GM19239 (cell line): ENCODE measurements at regions not wholly inside any gene's neighbourhood (a gene's known extent, or its start where the extent isn't known, plus 50 kb on each side); places are given as distances from the start of the nearest gene placed in this dataset.

ENCODE experiments used
- DNase-seq: peaks from one replicate; pipeline ENCODE4 v3.0.0; 2011; ENCODE audit warnings: low spot score; ENCODE audit not compliant: insufficient read length
- FAIRE-seq: peaks from 2 replicates; lab custom pipeline; 2011; peaks lifted over from hg19 to GRCh38; lab: Jason Lieb, UNC

DNA sequence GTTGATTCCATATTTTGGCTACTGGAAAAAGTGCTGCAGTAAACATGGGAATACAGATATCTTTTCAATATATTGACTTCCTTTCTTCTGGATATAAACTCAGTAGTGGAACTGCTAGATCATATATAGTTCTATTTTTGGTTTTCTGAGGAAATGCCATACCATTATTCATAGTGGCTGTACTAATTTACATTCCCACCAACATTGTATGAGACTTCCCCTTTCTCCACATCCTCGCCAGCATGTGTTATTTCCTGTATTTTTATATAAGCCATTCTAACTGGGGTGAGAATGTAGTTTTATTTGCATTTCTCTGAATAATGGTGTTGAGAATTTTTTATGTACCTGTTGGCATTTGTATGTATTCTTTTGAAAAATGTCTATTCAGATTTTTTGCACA is 385.2 kb downstream of the NUF2 start:
- FAIRE-seq (no peak), DNase-seq (no peak)

DNA sequence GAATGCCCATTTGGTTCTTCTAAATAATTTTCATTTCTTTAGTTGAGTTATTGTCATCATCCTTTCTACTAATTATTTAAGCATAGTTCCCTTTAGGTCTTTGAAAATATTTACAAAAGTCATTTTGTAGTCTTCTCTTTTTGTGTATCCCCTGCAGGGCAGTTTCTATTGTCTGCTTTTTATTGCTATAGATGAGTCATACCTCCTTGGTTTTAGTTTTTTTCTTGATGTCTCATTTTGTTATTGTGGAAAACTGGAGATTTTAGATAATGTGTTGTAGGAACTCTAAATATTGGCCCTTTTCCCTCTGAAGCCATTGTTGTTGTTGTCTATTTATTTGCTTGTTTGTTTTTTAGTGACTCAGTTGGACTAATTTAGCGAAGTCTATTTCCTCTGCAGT is 387.9 kb downstream of the NUF2 start:
- FAIRE-seq (no peak), DNase-seq (no peak)

DNA sequence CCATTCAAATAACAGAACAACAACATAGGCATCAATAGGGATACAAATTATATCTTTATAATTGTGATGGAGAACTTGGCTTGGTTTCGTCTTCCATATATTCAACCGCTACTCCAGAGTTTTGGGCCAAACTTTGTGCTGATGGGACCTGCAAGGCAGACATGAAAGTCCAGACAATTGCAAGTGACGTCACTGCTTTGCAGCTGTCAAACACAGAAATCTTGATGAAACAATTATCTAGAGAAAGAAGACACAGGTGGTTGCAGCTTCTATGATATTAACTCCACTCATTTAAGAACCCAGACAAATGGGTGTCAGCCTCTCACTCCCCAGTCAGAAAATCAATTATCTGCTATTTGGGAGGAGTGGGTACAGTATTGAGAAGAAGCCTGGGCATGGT is 390.6 kb downstream of the NUF2 start:
- DNase-seq (no peak), FAIRE-seq (no peak)

DNA sequence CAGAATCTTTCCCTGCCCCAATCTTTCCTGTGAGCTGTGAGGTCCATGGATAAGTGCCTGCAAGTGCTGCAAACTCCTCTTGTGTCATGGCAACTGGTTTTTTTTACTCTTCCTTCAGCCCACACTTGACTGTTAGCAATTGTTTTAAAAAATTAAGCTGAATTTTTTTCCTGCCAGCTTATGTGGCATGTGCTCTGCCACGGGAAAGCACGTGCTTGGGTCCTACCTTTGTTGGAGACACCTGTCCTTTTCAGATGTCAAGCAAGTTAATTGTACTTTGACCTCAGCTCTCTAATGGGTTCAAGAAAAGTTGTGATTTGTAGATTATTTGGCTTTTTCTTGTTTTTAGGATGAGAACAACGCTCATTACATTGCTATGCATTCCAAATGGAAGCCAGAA is 398.5 kb downstream of the NUF2 start:
- DNase-seq, result no peak
- no peak for FAIRE-seq

DNA sequence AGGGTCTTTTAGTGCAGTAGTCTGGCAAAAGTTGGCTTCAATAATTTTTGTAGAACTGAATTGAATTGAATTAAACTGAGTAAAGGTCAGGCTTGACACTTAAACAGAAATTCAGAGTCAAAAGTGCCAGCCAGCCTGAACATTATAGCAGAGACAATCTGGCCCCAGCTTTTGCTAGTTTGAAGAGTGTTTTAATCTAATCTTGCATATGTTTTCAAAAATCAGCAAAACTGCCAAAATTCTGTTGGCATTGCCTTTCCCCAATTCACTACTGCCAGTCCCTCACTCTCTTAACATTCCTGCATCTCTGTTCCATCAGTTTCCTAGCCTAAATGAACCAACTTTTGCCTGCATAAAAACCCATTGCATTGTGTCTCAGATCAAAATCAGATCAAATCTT is 403.8 kb downstream of the NUF2 start:
- DNase-seq (no peak), FAIRE-seq (no peak)

DNA sequence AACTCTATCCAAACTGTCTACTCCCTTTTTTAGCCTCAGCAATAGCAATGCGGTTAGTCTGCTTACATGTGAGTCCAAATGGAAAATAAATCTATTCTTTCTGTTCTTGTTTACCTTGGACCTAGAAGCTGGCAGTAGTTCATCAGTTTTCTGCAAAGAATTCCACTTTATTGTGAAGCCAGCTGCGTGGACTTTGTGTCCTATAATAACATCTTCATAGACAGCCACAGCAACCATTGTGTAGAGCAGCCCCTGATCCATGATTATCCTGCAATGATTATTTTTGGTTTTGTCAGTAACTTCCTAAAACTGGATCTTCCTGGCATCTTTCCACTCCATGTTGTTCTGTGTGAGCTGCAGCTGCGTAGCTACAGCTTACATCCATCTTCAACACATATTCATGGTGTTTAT is 408.7 kb downstream of the NUF2 start:
- FAIRE-seq (no peak), DNase-seq (no peak)

DNA sequence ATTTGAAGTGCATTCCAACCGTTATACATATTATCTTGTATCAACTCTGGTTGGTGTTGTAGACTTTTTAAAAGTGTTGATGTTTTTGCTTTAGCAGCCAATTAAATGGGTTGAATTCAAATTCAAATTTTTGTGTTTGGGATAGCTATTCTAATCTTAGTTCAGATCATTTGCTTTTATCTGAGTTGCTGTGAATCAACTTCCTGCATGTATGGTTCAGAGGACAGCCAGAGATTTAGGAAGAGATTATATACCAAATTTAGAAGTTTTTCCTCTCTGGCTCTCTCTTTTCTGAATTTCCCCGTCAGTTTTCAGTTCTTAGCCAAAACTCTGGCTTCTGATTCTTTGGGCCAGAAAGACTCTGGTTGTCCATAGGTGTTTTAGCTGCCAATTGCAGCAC is 415.5 kb downstream of the NUF2 start:
- DNase-seq (no peak), FAIRE-seq (no peak)

DNA sequence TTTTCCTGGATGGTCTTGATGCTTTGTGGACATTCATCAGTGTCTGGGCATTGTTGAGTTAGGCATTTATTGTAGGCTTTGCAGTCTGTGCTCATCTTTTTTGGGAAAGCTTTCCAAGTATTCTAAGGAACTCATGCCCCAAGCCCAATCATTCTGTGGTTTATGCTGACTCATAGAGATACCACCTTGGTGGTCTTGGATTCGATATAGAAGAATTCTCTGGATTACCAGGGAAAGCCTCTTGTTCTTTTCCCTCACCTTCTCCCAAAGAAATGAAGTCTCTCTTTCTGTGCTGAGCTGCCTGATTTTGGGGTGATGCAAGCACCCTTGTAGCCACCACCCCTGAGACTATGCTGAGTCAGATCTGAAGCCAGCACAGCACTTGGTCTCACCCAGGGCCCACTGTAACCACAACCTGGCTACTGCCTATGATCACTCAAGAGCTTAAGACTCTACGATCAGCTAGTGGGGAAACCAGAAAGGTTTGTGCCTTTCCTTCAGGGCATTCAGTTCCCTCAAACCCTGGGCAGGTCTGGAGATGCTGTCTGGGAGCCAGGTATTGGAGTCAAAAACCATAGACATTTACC is 422.6 kb downstream of the NUF2 start:
- FAIRE-seq (no peak), DNase-seq (no peak)

DNA sequence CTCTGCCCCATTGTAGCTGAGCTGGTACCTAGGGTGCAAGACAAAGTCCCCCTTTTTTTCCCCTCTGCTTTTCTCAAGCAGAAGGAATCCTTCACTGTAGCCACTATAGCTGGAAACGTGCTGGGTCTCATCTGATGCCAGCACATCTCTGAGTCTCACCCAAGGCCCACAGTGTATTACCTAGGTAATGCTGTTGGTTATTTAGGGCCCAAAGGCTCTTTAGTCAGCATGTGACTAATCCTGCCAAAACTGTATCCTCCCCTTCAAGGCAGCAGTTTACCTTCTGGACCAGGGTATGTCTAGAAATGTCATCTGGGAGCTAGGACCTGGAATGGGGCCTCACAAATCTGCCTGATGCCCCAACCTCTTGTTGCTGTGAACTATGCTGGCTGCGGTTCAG is 423.4 kb downstream of the NUF2 start:
- FAIRE-seq (no peak), DNase-seq (no peak)

DNA sequence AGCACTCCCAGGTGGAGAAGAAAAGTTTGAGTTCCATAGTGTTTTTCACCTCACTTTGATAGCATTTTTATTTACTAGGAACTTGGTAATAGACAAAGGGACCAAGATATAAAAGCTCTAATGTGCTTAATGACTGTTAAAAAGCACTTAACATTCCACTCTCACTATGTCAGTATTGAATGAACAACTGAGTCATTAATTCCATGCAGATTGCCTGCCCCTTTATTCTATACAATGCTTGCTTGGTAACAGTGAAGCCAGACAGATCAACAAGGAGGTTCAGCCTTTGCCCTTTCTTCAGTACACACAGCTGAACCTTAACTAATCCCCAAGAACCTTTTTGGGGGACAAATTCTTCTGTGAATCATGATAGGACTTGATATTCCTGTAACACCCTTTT is 425.5 kb downstream of the NUF2 start:
- no peak for DNase-seq
- no peak for FAIRE-seq

DNA sequence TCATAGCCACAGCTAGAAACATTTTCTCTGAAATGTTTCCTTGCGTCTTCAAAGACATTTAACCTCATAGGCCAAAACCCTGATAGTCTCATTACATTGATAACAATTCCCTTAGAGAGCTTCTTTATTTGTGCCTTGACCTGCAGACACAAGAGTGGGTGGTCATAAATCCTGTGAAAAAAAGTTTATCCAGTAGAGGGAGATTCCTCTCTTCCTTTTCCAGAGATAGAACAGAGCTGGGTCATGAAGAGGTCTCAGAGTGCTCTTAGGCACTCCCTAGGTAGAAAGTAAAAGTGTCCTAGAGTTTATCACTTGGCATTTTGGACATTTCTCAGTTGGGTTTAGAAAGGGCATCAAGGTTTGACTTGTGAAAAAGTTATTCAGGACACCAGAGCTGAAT is 426.1 kb downstream of the NUF2 start:
- DNase-seq (no peak), FAIRE-seq (no peak)

DNA sequence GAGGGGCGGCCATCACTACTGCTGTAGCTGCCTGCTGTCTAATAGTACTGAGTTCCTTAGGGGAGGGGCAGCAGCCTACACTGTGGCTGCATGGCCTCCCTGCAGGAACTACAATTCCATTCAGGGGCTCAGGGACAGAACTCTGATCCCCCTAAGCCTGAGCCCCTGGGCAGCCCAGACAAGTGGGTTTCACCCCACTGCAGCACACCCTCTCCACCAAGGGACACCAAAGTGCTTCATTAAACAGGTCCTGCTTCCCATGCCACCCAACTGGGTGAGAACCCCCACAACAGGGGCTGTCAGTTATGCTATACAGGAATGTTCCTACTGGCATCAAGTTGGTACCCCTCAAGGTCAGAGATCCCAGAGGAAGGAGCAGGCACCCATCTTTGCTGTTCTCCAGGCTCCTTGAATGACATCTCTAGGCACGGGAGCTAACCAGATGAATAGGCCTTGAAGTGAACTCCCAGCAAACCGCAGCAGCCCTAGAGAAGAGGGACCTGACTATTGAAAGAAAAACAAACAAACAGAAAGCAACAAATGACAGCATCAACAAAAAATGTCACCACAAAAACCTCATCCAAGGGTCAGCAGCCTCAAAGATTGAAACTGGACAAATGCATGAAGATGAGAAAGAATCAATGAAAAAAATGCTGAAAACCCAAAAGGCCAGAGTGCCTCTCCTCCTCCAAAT is 437.4 kb downstream of the NUF2 start:
- DNase-seq, result no peak
- FAIRE-seq, result no peak

DNA sequence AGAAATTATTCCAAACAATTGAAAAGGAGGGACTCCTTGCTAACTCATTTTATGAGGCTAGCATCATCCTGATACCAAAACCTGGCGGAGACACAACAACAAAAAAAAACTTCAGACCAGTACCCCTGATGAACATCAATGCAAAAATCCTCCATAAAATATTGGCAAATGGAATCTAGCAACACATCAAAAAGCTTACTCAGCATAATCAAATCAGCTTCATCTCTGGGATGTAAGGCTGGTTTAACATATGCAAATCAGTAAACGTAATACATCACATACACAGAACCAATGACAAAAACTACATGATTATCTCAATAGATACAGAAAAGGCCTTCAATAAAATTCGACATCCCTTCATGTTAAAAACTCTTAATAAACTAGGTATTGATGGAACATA is 440.1 kb downstream of the NUF2 start:
- FAIRE-seq, result no peak
- no peak for DNase-seq

DNA sequence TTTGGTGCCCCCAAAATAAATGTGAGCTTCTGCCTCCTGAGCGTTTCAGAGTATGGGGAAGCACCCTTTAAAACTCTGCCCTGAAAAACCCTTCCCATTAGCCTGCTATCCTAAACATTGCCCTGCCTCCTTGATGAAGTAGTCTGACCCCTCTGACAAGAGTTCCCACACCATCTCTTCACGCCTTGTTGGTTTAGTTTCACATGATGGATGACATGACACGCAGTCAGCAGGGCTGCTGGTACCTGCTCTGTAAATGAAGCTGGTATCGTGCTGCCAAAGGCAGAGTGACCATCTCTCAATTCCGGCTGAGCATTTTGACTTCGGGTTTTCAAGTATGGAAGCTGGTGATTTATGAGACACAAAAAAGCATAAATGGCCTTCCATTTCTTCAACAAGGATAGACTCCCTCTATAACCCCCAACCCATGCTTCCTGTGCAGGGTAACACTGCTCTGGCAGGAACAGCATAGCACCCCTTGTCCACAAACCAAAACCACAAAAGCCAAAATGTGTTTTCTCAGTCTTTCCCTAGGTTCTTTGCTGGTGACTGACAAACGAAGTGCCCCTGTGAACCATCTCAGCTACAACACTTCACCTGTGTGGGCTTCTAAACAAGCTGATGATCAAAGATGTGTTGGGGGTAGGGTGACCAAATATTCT is 444.6 kb downstream of the NUF2 start:
- FAIRE-seq (no peak), DNase-seq (no peak)

DNA sequence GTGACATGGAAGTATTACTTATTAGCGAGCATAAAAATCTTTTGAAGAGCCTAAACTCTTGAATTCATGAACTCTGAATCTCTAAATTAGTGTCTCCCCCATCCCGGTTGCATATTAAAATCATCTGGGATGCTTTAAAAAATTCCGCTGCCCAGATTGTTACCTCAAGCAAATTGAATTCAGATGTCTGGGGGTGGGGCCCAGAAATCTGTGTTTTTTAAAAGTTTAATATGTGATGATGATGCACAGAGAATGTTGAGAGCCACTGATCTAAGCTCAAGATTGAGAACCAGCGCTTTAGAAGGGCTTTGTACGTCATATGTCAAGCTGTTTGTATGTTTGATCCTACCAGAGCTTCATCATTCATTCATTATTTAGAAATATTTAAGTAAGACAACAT is 446.8 kb downstream of the NUF2 start:
- FAIRE-seq (no peak), DNase-seq (no peak)

DNA sequence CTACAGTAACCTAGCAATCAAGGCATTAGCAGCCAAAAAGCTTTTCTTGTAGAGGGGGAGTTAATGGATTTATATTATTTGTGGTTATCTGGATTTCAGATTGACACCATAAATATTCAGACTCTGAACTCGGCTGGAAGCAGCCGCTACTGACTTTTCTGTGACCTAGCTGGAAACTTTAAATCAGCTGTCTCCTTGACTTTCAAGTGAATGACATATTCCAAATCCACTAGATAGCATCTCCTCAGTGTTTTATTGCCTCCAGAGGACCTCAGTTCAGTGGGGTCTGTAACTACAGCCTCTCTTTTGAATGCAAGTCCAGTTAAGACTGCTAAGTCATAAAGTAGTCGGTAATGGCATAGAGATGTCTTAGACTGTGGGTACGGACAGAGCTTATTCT is 448.5 kb downstream of the NUF2 start:
- FAIRE-seq (no peak), DNase-seq (no peak)

DNA sequence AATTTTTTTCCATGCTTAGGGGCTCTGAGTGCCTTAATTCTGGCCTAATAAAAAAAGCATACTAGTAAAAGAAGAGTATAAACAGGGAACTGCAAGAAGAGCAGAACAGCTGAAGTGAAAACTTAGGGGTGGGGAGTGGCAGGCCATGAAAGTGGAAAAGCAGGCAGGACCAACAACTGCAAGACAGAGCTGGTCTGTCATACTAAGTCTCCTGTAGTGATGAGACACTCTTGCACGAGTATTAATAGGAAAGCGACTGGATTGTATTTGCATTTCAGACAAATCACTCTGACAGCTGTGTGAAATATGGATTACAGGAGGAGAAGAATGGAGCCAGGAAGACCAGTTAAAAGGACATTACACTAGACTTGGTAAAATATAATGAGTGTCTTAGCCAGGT is 449.9 kb downstream of the NUF2 start:
- FAIRE-seq (no peak), DNase-seq (no peak)

DNA sequence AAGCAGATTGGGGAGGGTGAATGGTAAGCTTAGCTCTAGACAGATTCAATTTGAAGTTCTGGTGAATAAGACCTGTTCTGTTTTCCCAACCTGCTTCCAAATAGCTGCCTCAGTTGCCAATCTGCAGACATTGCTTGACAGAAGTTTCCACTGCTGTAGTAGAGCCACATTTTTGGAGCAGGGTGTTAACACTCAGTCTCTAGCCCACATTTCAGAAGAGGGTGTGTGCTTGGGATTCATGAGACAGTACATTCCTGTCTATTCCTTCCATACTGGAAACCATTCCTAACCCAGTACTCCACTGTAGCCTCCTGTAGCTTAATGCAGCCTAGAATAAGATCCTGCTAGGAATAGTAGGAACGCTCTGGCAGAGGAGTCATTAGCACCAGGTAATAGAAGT is 450.5 kb downstream of the NUF2 start:
- FAIRE-seq, result no peak
- no peak for DNase-seq

DNA sequence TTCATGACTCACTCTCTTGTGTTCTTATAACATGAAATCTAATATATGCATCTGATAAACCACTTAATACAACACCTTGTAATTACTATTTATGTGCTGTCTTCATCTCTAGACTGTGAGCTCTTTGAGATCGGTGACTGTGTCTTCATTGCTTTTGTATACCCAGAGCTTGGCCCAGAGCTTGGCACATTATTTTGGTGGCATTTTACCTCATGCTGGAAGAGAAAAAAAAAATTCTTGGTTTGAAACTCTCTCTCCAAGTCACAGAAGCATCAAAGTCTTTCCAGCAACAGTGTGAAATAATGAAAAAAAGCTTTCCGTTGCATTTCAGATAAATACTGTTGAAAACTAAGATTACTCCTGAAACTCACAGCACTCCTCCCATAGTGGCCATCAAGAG is 451.6 kb downstream of the NUF2 start:
- DNase-seq, result no peak
- no peak for FAIRE-seq

DNA sequence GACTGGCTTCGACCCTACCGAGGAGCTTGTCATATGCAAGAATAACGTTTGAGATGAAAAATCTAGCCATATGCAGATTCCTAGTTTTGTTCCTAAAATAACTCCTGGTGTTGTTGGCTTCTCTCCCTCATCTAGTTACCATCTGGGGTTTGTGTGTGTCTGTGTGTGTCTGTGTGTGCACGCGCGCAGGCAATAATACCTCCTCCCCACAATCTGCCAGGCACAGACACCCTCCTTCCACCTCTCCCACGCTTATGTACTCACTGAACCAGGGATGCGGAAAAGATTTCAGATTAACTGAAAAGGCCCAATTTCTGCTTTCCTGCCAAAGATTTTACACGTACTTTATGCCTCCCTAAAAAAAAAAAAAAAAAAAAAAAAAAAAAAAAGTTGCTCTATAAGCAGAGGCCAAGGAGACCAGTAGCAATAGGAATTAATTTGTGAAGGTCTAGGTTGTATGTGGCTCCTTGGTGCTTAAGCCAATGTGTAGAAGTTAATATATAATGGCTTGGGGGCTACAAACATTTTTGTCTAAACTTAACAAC is 452.7 kb downstream of the NUF2 start:
- DNase-seq (no peak), FAIRE-seq (no peak)

DNA sequence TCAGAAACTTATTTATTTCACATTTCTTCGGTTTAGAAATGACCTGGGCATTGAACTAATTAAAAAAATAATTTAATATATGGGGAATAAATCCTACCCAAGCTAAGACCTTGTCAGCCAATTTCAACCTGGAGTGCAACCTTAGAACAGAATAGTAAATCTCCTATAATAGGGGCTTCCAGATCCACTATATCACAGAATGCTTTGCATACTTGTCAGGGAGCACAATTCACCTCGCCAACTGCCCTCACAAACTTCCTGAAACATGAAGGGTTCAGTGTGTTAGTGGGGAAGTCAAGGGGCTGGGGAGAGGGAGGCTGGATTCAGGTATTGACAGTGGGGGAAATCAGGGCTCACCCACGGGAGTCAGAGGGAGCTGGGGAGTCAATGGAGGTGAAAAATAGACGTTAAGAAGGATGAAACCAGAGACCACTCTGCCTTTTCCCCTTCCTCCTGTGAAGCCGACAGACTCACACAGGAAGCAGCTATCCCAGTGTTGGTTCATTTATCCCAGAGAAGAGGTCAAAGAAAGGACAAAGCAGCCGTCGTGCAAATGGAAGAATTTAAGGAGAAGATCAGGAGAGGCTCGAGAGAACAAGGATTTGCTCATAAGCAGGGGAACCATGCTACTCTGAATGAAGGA is 453.3 kb downstream of the NUF2 start:
- DNase-seq, result no peak
- FAIRE-seq, result no peak
